ENCODE measurements at regions not wholly inside any gene's neighbourhood (a gene's known extent, or its start where the extent isn't known, plus 50 kb on each side); places are given as distances from the start of the nearest gene placed in this dataset.

- TF ChIP-seq EZH2phosphoT487 (IDR thresholded peaks at IDR 0.05; ENCODE audit: borderline replicate concordance), result no peak
- no peak for TF ChIP-seq EZH2 (IDR thresholded peaks at IDR 0.05)
- no peak for TF ChIP-seq CTCF (IDR thresholded peaks at IDR 0.05 in 2 of 3, conservative IDR thresholded peaks at IDR 0.05 in 1 of 3; ENCODE audit: borderline replicate concordance in 1 of 3, insufficient read depth in 1 of 3, low read depth in 2 of 3, low read length in 2 of 3)
- TF ChIP-seq RAD21 (IDR thresholded peaks at IDR 0.05; ENCODE audit: low read depth), result no peak
- TF ChIP-seq ATF3 (IDR thresholded peaks at IDR 0.05), result no peak
- TF ChIP-seq POLR2AphosphoS5 (IDR thresholded peaks at IDR 0.05; ENCODE audit: low read depth, low read length), result no peak
- no peak for TF ChIP-seq SP1 (IDR thresholded peaks at IDR 0.05; ENCODE audit: low read depth)
Observed at GRCh38 chr2:4938206-4938605, 754.0 kb upstream of the SOX11 start.
